ENCODE measurements at regions not wholly inside any gene's neighbourhood (a gene's known extent, or its start where the extent isn't known, plus 50 kb on each side); places are given as distances from the start of the nearest gene placed in this dataset.
"Not testable (repeated sequence)": the region's sequence is repeated elsewhere in the genome, so short reads cannot be mapped to it uniquely, and the experiment has no call there.

DNA sequence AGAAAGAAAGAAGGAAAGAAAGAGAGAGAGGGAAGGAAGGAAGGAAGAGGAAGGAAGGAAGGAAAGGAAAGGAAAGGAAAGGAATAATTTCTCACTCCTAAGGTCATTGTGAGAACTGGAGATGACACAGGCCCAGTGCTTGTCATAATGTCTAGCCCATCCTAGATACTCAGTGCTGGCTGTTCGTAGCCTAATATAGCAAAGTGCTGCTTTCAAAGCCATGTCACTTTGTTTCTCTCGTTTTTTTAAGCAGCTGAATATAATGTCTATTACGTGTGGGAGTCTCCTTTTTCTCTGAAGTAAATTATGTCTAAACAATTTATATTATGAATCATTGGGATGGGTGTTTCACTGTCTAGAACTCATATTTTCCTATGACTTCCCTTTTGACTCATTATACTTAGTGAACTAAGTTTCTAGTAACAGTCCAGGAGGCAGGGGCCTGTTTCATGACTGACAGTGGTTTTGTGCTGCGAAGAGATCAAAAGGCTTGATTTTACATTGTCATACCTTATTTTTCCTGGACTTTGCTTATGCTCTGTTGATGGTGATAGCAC, 327.0 kb upstream of the ZFP42 start:
- Histone ChIP-seq H3K4me3 (ENCODE audit: low read length in 3 of 3) (no peak overlapping the region), H3K27ac (ENCODE audit: low read depth in 2 of 2, low read length in 2 of 2) (no peak overlapping the region), H3K36me3 (ENCODE audit: control insufficient read depth in 2 of 3, insufficient read depth in 3 of 3, low read length in 3 of 3) (no peaks in the 10 kb centered on the region), H3K27me3 (ENCODE audit: control insufficient read depth, insufficient read depth, low read length) (no peaks in the 10 kb centered on the region), H3K9ac (ENCODE audit: low read length in 3 of 3) (no peak overlapping the region), H3K4me1 (ENCODE audit: control insufficient read depth in 2 of 3, insufficient read depth in 2 of 3, low read depth in 1 of 3, low read length in 3 of 3) (no peaks in the 10 kb centered on the region), H3K9me3 (ENCODE audit: control insufficient read depth in 2 of 3, insufficient read depth in 1 of 3, low read length in 3 of 3) (no peaks in the 10 kb centered on the region)
- intact Hi-C loops (cut with DNase I): no loop called here
- DNase-seq: no peak
- no peak for FAIRE-seq
- TF ChIP-seq, protein P1, sequence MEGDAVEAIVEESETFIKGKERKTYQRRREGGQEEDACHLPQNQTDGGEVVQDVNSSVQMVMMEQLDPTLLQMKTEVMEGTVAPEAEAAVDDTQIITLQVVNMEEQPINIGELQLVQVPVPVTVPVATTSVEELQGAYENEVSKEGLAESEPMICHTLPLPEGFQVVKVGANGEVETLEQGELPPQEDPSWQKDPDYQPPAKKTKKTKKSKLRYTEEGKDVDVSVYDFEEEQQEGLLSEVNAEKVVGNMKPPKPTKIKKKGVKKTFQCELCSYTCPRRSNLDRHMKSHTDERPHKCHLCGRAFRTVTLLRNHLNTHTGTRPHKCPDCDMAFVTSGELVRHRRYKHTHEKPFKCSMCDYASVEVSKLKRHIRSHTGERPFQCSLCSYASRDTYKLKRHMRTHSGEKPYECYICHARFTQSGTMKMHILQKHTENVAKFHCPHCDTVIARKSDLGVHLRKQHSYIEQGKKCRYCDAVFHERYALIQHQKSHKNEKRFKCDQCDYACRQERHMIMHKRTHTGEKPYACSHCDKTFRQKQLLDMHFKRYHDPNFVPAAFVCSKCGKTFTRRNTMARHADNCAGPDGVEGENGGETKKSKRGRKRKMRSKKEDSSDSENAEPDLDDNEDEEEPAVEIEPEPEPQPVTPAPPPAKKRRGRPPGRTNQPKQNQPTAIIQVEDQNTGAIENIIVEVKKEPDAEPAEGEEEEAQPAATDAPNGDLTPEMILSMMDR (IDR thresholded peaks at IDR 0.05; ENCODE audit: borderline replicate concordance, extremely low read depth, insufficient read depth): no peak

DNA sequence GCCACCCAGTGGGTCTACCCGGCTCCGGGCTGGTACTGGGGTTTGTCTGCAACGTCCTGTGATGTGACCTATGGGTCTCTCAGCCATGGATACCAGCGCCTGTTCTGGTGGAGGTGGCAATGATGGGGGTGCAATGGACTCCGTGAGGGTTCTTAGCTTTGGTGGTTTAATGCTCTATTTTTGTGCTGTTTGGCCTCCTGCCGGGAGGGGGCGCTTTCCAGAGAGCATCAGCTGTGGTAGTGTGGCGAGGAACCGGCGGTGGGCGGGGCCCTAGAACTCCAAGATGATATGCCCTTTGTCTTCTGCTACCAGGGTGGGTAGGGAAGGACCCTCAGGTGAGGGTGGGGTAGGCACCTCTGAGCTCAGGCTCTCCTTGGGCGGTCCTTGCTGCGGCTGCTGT, 324.1 kb upstream of the ZFP42 start:
- H3K9ac ChIP-seq (ENCODE audit: low read length in 3 of 3); H3K36me3 ChIP-seq (ENCODE audit: control insufficient read depth in 2 of 3, insufficient read depth in 3 of 3, low read length in 3 of 3); H3K9me3 ChIP-seq (ENCODE audit: control insufficient read depth in 2 of 3, insufficient read depth in 1 of 3, low read length in 3 of 3); H3K4me1 ChIP-seq (ENCODE audit: control insufficient read depth in 2 of 3, insufficient read depth in 2 of 3, low read depth in 1 of 3, low read length in 3 of 3); intact Hi-C loops (cut with DNase I); H3K4me3 ChIP-seq (ENCODE audit: low read length in 3 of 3); H3K27me3 ChIP-seq (ENCODE audit: control insufficient read depth, insufficient read depth, low read length); H3K27ac ChIP-seq (ENCODE audit: low read depth in 2 of 2, low read length in 2 of 2); DNase-seq; FAIRE-seq: not testable (repeated sequence)

DNA sequence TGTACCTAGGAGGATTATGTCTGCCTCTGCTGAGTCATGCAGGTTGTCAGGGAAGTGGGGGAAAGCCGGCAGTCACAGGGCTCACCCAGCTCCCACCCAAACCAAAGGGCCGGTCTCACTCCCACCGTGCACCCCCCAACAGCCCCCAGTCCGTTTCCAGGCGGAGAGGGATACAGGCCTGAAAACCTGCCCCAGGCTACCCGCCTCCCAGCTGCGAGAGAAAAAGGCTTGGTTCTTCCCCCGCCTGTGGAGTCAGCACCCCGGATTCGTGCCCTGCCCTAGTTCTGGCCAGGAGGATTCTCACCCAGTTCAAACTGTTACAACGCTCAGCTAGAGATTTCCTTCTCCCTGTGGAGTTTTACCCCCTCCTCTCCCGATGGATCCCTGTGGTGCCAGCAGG, 323.6 kb upstream of the ZFP42 start:
- H3K9ac ChIP-seq (ENCODE audit: low read length in 3 of 3); H3K27ac ChIP-seq (ENCODE audit: low read depth in 2 of 2, low read length in 2 of 2); FAIRE-seq; H3K4me1 ChIP-seq (ENCODE audit: control insufficient read depth in 2 of 3, insufficient read depth in 2 of 3, low read depth in 1 of 3, low read length in 3 of 3); H3K9me3 ChIP-seq (ENCODE audit: control insufficient read depth in 2 of 3, insufficient read depth in 1 of 3, low read length in 3 of 3); H3K27me3 ChIP-seq (ENCODE audit: control insufficient read depth, insufficient read depth, low read length); DNase-seq; H3K36me3 ChIP-seq (ENCODE audit: control insufficient read depth in 2 of 3, insufficient read depth in 3 of 3, low read length in 3 of 3); H3K4me3 ChIP-seq (ENCODE audit: low read length in 3 of 3); intact Hi-C loops (cut with DNase I): not testable (repeated sequence)

DNA sequence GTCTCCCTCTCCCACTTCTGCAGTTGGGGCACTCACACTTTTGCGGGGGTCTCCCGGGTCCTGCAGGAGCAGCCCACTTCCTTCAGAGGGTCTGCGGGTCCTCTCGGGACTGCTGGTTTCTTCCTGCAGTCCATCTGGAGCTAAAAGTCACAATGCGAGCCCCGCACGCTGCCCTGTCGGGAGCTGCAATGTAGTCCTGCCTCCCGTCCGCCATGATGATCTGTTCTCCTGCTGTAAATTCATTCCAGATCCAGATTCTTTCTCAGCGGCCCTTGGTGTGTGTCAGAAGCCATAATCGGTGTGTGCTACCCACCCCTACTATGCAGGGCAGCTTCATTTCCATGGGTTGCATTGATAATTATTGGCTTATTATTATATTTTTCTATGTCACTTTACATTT, 323.0 kb upstream of the ZFP42 start:
- H3K36me3 ChIP-seq (ENCODE audit: control insufficient read depth in 2 of 3, insufficient read depth in 3 of 3, low read length in 3 of 3); H3K27ac ChIP-seq (ENCODE audit: low read depth in 2 of 2, low read length in 2 of 2); FAIRE-seq; H3K9me3 ChIP-seq (ENCODE audit: control insufficient read depth in 2 of 3, insufficient read depth in 1 of 3, low read length in 3 of 3); H3K4me1 ChIP-seq (ENCODE audit: control insufficient read depth in 2 of 3, insufficient read depth in 2 of 3, low read depth in 1 of 3, low read length in 3 of 3); DNase-seq; H3K9ac ChIP-seq (ENCODE audit: low read length in 3 of 3); H3K4me3 ChIP-seq (ENCODE audit: low read length in 3 of 3); H3K27me3 ChIP-seq (ENCODE audit: control insufficient read depth, insufficient read depth, low read length); intact Hi-C loops (cut with DNase I): not testable (repeated sequence)

DNA sequence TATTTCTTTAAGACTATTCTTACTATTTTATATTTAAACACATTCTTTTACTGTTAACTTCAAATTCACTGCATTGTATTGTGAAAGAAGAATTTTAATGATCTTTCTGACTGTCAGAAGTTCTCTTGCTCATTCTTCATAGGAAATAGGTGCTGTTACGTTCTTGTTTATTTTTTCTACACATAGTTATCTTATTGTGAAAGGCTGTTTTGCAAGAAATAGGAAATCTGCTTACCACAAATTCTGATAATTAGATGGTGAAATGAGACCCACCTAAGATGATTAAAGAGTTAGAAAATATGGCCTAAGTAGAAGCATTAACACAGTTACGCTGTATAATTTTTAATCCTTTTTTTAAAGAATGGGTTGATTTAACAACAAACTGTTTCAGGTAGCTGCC, 316.1 kb upstream of the ZFP42 start:
- no peaks in the 10 kb centered on the region for H3K9me3 ChIP-seq (ENCODE audit: control insufficient read depth in 2 of 3, insufficient read depth in 1 of 3, low read length in 3 of 3)
- H3K27ac ChIP-seq (ENCODE audit: low read depth in 2 of 2, low read length in 2 of 2): no peak overlapping the region
- no peak for FAIRE-seq
- H3K4me1 ChIP-seq (ENCODE audit: control insufficient read depth in 2 of 3, insufficient read depth in 2 of 3, low read depth in 1 of 3, low read length in 3 of 3): no peaks in the 10 kb centered on the region
- H3K36me3 ChIP-seq (ENCODE audit: control insufficient read depth in 2 of 3, insufficient read depth in 3 of 3, low read length in 3 of 3): no peaks in the 10 kb centered on the region
- TF ChIP-seq, protein P1 (IDR thresholded peaks at IDR 0.05; ENCODE audit: borderline replicate concordance, extremely low read depth, insufficient read depth): no peak
- H3K4me3 ChIP-seq (ENCODE audit: low read length in 3 of 3): no peak overlapping the region
- no peak for DNase-seq
- intact Hi-C loops (cut with DNase I): no loop called here
- no peak overlapping the region for H3K9ac ChIP-seq (ENCODE audit: low read length in 3 of 3)
- H3K27me3 ChIP-seq (ENCODE audit: control insufficient read depth, insufficient read depth, low read length): no peaks in the 10 kb centered on the region

Data from kidney (tissue), 13 donors.